ENCODE measurements at regions not wholly inside any gene's neighbourhood (a gene's known extent, or its start where the extent isn't known, plus 50 kb on each side); places are given as distances from the start of the nearest gene placed in this dataset.

GRCh38 chr6:44511126-44511525, 123.6 kb downstream of the CDC5L start:
- H3K36me3 ChIP-seq (ENCODE audit: control insufficient read depth in 2 of 2, insufficient read depth in 1 of 2, low read length in 2 of 2): no peaks in the 10 kb centered on the region
- ChIA-PET CTCF (interaction anchor here (1.4 to 4.2 kb wide), 2 partner anchors 36 to 41 kb away, joined by 4 to 18 read pairs; no protein-coding TSS in a partner anchor), POLR2A (no interaction called here)
- H3K9me3 ChIP-seq (ENCODE audit: control insufficient read depth, insufficient read depth, low read depth, low read length): no peaks in the 10 kb centered on the region
- no peaks in the 10 kb centered on the region for H3K4me1 ChIP-seq (ENCODE audit: control insufficient read depth, insufficient read depth, low read length)
- no peak overlapping the region for H3K4me3 ChIP-seq (ENCODE audit: low read depth, low read length)
- TF ChIP-seq ZNF354C (tag by site-specific recombination; IDR thresholded peaks at IDR 0.05; ENCODE audit: borderline replicate concordance, low read depth) (no peak), ZNF239 (tag by site-specific recombination; IDR thresholded peaks at IDR 0.05) (no peak), ZNF274 (IDR thresholded peaks at IDR 0.05; ENCODE audit: low read length) (no peak), ZNF274 (tag by site-specific recombination; IDR thresholded peaks at IDR 0.05; ENCODE audit: borderline replicate concordance) (no peak), ZNF791 (tag by site-specific recombination; IDR thresholded peaks at IDR 0.05) (no peak), ZNF280D (tag by site-specific recombination; IDR thresholded peaks at IDR 0.05) (no peak), ZNF223 (tag by site-specific recombination; IDR thresholded peaks at IDR 0.05) (no peak), HOXA7 (CRISPR knock-in tag; IDR thresholded peaks at IDR 0.05; ENCODE audit: borderline replicate concordance) (no peak), ZFP3 (tag by site-specific recombination; IDR thresholded peaks at IDR 0.05; ENCODE audit: low read depth) (no peak), GLI4 (tag by site-specific recombination; IDR thresholded peaks at IDR 0.05) (no peak), ZFP69B (tag by site-specific recombination; IDR thresholded peaks at IDR 0.05) (no peak), ZNF121 (tag by site-specific recombination; IDR thresholded peaks at IDR 0.05) (no peak), KLF7 (tag by site-specific recombination; IDR thresholded peaks at IDR 0.05; ENCODE audit: borderline replicate concordance) (no peak), ZNF214 (tag by site-specific recombination; IDR thresholded peaks at IDR 0.05; ENCODE audit: borderline replicate concordance) (no peak), ZNF560 (tag by site-specific recombination; IDR thresholded peaks at IDR 0.05; ENCODE audit: borderline replicate concordance) (no peak), ZNF624 (tag by site-specific recombination; IDR thresholded peaks at IDR 0.05) (no peak), ZNF140 (tag by site-specific recombination; IDR thresholded peaks at IDR 0.05) (no peak), ZNF433 (tag by site-specific recombination; IDR thresholded peaks at IDR 0.05; ENCODE audit: low read depth) (no peak), ZXDB (tag by site-specific recombination; IDR thresholded peaks at IDR 0.05) (no peak)
- TF ChIP-seq, protein P1, sequence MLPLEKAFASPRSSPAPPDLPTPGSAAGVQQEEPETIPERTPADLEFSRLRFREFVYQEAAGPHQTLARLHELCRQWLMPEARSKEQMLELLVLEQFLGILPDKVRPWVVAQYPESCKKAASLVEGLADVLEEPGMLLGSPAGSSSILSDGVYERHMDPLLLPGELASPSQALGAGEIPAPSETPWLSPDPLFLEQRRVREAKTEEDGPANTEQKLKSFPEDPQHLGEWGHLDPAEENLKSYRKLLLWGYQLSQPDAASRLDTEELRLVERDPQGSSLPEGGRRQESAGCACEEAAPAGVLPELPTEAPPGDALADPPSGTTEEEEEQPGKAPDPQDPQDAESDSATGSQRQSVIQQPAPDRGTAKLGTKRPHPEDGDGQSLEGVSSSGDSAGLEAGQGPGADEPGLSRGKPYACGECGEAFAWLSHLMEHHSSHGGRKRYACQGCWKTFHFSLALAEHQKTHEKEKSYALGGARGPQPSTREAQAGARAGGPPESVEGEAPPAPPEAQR (tag by site-specific recombination; IDR thresholded peaks at IDR 0.05): no peak
- no peak overlapping the region for H3K27ac ChIP-seq (ENCODE audit: extremely low read depth, low read depth, low read length)

DNA sequence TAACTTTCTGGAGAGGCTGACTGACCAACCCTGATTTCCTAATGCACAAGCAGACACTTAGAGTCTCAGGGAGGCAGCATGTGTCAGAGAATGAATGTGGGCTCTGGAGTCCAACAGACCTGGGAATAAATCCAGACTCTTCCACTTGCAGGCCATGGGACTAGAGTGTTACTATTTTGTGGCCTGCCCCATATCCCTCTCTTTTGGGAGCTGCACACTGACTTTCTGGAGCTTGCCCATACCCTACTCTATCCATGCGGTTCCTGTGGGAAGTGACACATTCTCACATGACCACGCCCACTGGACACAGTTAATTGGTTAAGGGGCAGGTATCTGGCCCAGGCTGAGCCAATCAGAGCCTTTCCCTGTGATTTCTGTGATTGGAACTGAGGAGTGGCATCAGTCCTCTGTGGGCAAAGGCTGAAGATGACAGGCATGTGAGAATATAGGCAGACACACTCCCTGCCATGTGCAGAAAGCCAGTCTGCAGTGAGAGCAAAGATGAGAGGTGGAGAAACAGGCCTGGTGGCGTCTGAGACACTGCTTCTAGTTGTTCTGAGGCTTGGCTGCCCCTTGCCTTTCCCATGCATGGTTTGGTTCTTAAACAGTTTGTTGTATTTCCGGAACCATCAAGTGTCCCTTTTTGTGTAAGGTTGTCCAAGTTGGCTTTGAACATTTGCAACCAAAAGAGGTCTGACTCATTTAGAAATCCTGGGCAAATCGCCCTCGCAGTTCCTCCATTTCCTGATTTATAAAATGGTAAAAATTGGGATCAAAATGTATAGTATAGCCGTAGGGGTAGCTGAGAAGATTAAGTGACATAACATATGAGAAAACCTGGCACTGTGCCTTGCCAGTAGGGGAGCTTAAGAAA, 125.6 kb downstream of the CDC5L start:
- CTCF ChIA-PET: interaction anchor here (1.1 to 1.5 kb wide), 2 partner anchors 37 to 42 kb away, joined by 3 to 4 read pairs; no protein-coding TSS in a partner anchor
- Histone ChIP-seq H3K9me3 (ENCODE audit: control insufficient read depth, insufficient read depth, low read depth, low read length) (no peaks in the 10 kb centered on the region), H3K4me3 (ENCODE audit: low read depth, low read length) (no peak overlapping the region), H3K4me1 (ENCODE audit: control insufficient read depth, insufficient read depth, low read length) (no peaks in the 10 kb centered on the region), H3K27ac (ENCODE audit: extremely low read depth, low read depth, low read length) (no peak overlapping the region), H3K36me3 (ENCODE audit: control insufficient read depth in 2 of 2, insufficient read depth in 1 of 2, low read length in 2 of 2) (no peaks in the 10 kb centered on the region)
- POLR2A ChIA-PET: no interaction called here
- TF ChIP-seq ZNF174 (tag by site-specific recombination; IDR thresholded peaks at IDR 0.05) (no peak), ZFP3 (tag by site-specific recombination; IDR thresholded peaks at IDR 0.05; ENCODE audit: low read depth) (no peak), ZNF777 (tag by site-specific recombination; IDR thresholded peaks at IDR 0.05; ENCODE audit: borderline replicate concordance) (no peak), ZNF530 (tag by site-specific recombination; IDR thresholded peaks at IDR 0.05; ENCODE audit: low read depth) (0 out of 2 replicates have a peak, but pooled peaks have one; percentile 51), ZNF558 (tag by site-specific recombination; IDR thresholded peaks at IDR 0.05) (no peak), ELK4 (IDR thresholded peaks at IDR 0.05; ENCODE audit: borderline replicate concordance, low read depth, low read length) (no peak), KLF9 (tag by site-specific recombination; IDR thresholded peaks at IDR 0.05; ENCODE audit: low read depth) (0 out of 2 replicates have a peak, but pooled peaks have one; percentile 17), ZBTB1 (tag by site-specific recombination; IDR thresholded peaks at IDR 0.05) (no peak)
